ENCODE measurements at regions not wholly inside any gene's neighbourhood (a gene's known extent, or its start where the extent isn't known, plus 50 kb on each side); places are given as distances from the start of the nearest gene placed in this dataset.
"Not testable (repeated sequence)": the region's sequence is repeated elsewhere in the genome, so short reads cannot be mapped to it uniquely, and the experiment has no call there.

GRCh38 chr10:120051671-120052070 lies 159.1 kb downstream of the SEC23IP start:
- DNase-seq, result no peak

DNA sequence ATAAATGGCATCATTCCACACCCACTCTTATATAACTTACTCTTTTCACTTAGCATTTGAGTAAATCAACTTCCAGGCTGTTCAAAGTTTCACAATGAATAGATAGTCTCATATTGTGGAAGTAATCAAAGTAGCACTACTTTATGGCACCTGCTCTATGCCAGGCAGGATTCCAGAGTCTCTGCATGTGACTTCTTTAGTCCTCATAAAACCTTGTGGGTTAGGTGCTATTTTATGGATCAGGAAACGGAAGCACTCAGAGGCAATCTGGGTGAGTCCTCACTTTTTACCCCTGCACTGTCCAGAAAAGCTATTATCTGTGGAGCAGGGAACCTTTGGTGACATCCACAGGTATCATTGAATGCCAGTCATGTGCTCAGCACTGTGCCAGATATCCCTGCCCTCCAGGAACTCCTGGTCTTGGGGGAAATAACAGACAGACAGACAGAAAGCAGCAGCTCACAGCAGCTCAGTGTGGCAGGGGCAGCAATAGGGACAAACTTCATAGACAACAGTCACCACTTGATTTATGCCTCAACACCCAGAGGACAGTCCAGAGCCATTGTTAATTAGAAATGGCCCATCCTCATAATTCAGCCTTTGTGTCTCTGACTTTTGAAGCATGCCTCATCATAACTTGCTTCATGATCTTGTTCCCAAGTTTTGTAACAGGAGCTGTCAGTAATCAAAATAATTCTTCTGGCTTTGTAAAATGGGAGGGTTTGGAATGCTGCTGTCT lies 160.6 kb downstream of the SEC23IP start:
- no peak for DNase-seq

DNA sequence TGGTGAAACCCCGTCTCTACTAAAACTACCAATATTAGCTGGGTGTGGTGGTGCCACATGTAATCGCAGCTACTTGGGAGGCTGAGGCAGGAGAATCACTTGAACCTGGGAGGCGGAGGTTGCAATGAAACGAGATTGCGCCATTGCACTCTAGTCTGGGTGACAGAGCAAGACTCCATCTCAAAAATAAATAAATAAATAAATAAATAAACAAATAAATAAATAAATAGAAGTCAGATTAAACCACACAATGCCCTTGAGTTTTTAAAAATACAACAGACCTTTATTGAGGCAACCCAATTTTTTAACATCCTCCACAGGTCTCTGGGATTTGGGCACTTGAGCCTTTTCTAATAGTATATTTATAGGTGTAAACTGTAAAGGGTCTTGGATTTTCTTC lies 167.3 kb downstream of the SEC23IP start:
- not testable (repeated sequence) for DNase-seq

DNA sequence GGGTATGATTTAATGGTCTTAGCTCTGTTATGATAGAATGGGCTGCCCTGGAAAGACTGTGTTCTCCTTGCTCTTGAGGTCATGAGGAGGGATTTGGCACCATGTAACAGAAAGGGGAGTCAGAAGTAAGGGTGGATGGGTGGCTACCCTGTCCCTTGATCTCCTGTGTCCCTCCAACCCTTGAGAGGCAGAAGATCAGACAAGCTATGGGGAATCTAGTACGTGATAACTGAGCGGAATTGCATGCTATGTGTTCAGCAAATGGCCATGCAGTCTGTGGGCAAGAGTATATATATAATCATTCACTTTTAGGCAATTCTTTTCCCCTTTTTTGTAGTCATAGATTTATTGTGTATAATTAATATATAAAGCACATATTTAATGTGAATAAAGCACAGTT lies 174.9 kb downstream of the SEC23IP start:
- no peak for DNase-seq

- no peak for DNase-seq
These were observed 177.2 kb downstream of the SEC23IP start for GRCh38 chr10:120069700-120070099.

- no peak for DNase-seq
These were observed 182.8 kb downstream of the SEC23IP start for GRCh38 chr10:120075349-120075748.

GRCh38 chr10:120076996-120077706 lies 184.6 kb downstream of the SEC23IP start:
- DNase-seq, result no peak

DNA sequence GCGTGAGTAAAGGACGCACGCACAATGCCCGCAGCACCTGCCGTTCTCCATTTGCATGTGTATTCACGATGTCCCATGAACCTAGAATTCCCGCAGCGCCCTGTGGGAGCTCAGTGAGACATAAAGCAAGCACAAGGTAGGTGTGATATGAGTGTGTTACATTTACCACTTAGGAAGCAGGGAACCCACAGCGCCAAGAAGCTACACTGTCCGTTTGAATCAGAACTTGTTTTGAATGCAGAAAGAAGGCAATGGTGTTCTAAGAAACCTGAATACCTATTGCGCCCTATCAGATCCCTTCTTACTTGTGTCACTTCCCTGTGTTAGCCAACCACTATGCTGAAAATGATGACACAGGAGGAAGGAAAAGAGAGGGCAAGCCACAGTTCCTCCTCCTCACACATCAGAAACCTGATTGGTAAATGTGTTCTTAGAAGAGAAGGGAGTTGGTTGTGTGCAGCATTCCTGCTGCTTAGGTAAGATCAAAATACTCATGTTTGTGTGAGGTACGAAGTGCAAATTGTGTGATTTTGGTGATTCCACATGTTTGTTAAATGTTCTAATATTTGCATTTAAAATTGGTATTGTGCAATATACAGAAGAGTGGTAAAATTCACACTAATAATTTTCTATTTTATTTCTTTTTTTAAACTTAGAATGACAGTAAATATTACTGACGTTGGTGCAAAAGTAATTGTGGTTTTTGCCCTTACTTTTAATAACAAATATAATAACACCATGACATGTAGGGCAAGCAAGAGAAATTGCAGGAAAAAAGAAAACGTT lies 185.4 kb downstream of the SEC23IP start:
- DNase-seq, result no peak

GRCh38 chr10:120085096-120085796 lies 192.7 kb downstream of the SEC23IP start:
- DNase-seq, result no peak

- no peak for DNase-seq
These were observed 193.5 kb downstream of the SEC23IP start for GRCh38 chr10:120086066-120086465.

DNA sequence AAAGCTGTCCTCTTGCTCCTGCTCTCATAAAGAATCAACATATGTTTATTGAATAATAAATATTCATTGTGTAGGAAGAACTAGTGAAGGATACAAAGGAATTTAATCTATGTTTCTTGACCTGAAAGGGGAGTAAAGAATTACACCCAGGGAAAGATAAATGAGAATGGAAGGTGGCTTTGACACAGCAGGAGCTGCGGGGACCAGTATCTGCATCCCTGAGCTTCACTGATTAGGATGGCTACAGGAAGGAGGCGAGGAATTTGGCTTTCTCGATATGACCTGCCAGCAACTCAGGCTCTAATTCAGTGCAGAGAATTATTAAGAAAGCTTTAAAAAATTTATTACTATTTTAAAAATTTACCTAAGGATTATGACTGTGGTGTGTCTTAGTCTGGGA lies 194.6 kb downstream of the SEC23IP start:
- no peak for DNase-seq

DNA sequence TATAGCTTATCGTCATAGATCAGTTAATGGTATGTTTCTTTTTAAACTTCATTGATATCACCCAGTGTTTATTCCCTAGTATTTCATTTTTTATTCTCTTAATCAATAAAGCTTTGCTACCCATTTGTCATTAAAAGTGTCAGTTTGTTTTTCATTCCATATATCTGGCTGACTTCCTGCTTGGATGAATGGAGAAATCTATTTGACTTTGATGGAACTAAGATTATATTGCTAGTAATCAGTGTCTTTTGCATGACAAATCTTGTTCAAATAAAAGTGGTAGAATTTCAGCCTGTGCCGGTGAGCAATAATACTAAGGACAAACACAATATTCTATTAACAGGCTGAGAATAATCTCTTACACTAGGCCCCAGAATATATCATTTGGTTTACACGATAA lies 203.3 kb downstream of the SEC23IP start:
- DNase-seq, result no peak

GRCh38 chr10:120097766-120098165 lies 205.2 kb downstream of the SEC23IP start:
- DNase-seq, result no peak

DNA sequence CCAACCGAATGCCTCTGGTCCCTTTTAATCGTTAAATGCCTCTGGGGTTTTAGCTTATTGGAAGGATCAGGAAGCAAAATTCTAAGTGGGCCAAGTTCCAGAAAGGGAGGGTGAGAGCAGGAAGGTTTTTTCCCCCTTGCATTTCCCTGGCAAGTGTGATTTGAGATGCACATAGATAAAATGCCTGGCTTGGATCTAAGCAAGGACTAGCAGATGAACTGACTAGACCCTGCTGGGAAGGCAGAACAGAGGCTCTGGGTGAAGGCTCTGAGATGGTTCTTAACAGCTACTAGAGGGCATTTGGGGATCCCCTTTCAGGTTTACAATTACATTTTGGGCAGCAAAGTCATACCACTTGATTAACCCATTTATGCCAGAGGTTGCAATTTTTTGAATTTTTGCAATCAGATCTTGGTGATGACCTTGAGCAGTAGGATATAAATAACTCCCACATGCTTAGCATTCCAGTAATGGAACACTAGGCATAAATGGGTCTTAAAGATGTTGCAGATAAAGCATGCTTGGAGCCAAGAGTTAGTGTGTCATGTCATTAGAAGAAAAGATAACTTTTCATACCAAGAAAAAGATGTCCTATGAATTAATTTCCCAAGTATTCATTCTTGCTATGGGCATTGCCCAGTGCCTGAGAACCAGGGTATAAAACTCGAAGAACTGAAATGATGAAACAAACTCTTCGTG lies 205.9 kb downstream of the SEC23IP start:
- no peak for DNase-seq

- no peak for DNase-seq
These were observed 211.4 kb downstream of the SEC23IP start for GRCh38 chr10:120103738-120104560.

DNA sequence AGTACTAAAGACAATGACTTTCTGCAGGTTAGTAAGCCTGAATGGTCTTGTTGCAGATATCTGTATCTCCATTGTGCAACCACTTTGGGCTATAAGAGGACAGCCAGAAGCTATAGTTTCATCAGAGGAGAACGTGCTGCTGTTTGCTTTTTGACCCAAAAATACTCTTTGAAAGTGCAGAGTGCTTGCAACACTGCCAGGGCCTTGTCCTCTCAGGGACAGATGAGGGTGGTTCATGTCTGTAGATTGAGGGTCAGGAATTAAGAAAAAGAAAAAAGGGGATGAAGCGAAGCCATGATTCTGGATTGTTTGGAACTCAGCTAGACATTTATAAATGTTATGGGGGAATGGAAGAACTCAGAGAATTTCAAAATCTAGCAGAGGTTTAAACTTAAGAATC lies 212.5 kb downstream of the SEC23IP start:
- DNase-seq, result no peak

DNA sequence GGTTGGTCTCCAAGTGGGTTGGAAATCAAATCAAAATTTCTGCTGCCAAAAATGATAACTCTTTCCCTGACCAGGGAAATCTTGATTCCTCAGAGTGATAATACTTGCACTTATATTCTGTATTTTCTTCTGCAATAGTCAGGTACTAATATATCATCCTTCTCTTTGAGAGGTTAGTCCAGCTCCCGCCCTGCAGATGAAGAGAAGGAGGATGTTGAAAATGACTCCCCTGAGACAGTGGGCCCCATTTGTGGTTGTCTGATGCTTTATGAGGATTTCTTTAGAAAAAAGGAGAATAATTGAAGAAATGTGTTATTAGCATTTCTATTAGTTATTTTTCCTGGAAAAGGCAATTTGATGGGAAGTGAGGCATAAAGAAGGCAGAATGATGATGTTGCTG lies 213.0 kb downstream of the SEC23IP start:
- DNase-seq, result no peak

- no peak for DNase-seq
These were observed 216.4 kb downstream of the SEC23IP start for GRCh38 chr10:120108916-120109315.

DNA sequence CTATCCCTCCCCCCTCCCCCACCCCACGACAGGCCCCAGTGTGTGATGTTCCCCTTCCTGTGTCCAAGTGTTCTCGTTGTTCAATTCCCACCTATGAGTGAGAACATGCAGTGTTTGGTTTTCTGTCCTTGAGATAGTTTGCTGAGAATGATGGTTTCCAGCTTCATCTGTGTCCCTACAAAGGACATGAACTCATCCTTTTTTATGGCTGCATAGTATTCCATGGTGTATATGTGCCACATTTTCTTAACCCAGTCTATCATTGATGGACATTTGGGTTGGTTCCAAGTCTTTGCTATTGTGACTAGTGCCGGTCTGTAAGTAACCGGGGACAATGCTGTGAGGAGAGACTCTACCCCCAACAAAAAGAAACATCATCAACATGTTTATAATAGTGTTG lies 217.2 kb downstream of the SEC23IP start:
- DNase-seq, result not testable (repeated sequence)

GRCh38 chr10:120110196-120110595 lies 217.7 kb downstream of the SEC23IP start:
- no peak for DNase-seq

GRCh38 chr10:120111628-120112027 lies 219.1 kb downstream of the SEC23IP start:
- no peak for DNase-seq

GRCh38 chr10:120112809-120113208 lies 220.3 kb downstream of the SEC23IP start:
- no peak for DNase-seq

Measured in NK-92 treated with Interleukin-12 subunit alpha and Interleukin-12 subunit beta, amount 100 ng/mL, for 24 hours (cell line).